ENCODE measurements at regions not wholly inside any gene's neighbourhood (a gene's known extent, or its start where the extent isn't known, plus 50 kb on each side); places are given as distances from the start of the nearest gene placed in this dataset.

DNA sequence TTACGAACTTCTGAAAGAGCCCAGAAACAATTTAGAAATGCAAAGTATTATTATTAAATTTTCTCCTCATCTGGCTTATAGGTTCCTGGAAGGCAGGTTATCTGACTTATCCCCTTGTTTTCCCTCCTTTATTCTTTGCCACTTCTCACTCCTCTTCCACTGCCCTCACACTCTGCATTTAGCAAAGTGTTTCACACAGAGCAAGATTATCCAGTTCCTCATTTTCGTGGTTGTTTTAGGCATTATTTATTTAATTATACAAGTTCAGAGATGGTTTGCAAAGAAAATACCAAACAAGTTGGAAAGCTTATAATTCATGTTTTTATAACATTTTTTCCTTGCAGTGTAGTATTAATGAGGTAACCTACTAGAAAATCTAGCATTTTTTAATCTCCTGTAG is 544.9 kb downstream of the NSUN3 start:
- no peaks in the 10 kb centered on the region for H3K9me3 Mint-ChIP-seq (ENCODE audit: unreplicated experiment)
- peaks cover 2% of the 10 kb centered on the region for H3K27me3 Mint-ChIP-seq (ENCODE audit: low read depth, unreplicated experiment)

DNA sequence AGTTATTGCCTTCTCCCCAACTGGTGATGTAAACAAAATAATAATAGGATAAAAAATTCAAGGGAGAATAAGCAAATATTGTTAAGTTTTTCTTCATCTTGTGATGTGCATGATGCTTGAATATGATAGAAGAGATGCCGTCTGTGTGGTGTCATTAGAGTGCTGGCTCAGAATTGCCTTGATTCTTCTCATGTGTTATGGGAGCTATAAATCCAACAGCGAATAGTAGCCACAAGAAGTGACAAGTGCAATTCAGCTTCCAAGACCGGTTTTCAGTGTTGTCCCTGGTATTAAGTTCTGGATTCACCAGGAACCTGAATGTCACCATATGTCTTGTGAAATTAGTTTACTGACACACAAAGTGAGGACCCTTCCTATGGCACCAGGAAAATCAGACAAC is 547.0 kb downstream of the NSUN3 start:
- no peak overlapping the region for H3K4me2 ChIP-seq (ENCODE audit: low read length)
- no peak overlapping the region for H3K4me3 Mint-ChIP-seq (ENCODE audit: unreplicated experiment)
- no peak overlapping the region for H3K27ac ChIP-seq (ENCODE audit: low read depth, low read length)
- H3K4me1 ChIP-seq (ENCODE audit: insufficient read depth, low read length), result peaks cover 2% of the 10 kb centered on the region
- H3K27ac Mint-ChIP-seq (ENCODE audit: unreplicated experiment), result no peak overlapping the region
- no peaks in the 10 kb centered on the region for H3K9me3 ChIP-seq (ENCODE audit: insufficient read depth, low read depth, low read length)
- no peaks in the 10 kb centered on the region for H3K79me2 ChIP-seq (ENCODE audit: insufficient read depth, low read length)
- H3K9me3 Mint-ChIP-seq (ENCODE audit: unreplicated experiment), result no peaks in the 10 kb centered on the region
- peaks cover 2% of the 10 kb centered on the region for H3K27me3 Mint-ChIP-seq (ENCODE audit: low read depth, unreplicated experiment)
- no peaks in the 10 kb centered on the region for H4K20me1 ChIP-seq (ENCODE audit: insufficient read depth, low read length)
- TF ChIP-seq EZH2 (IDR thresholded peaks at IDR 0.05; ENCODE audit: insufficient read depth, low read length), result no peak
- TF ChIP-seq, protein P1, sequence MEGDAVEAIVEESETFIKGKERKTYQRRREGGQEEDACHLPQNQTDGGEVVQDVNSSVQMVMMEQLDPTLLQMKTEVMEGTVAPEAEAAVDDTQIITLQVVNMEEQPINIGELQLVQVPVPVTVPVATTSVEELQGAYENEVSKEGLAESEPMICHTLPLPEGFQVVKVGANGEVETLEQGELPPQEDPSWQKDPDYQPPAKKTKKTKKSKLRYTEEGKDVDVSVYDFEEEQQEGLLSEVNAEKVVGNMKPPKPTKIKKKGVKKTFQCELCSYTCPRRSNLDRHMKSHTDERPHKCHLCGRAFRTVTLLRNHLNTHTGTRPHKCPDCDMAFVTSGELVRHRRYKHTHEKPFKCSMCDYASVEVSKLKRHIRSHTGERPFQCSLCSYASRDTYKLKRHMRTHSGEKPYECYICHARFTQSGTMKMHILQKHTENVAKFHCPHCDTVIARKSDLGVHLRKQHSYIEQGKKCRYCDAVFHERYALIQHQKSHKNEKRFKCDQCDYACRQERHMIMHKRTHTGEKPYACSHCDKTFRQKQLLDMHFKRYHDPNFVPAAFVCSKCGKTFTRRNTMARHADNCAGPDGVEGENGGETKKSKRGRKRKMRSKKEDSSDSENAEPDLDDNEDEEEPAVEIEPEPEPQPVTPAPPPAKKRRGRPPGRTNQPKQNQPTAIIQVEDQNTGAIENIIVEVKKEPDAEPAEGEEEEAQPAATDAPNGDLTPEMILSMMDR (IDR thresholded peaks at IDR 0.05; ENCODE audit: insufficient read depth, low read depth, low read length), result no peak
- H3K4me3 ChIP-seq (ENCODE audit: insufficient read depth, low read depth, low read length), result no peak overlapping the region
- DNase-seq (ENCODE audit: low read depth), result no peak
- H3K4me1 Mint-ChIP-seq (ENCODE audit: low read depth, unreplicated experiment), result no peaks in the 10 kb centered on the region
- no peak for FAIRE-seq
- no peak overlapping the region for H2AFZ ChIP-seq (ENCODE audit: low read depth, low read length)
- no peaks in the 10 kb centered on the region for H3K36me3 ChIP-seq (ENCODE audit: insufficient read depth, low read length)
- no peaks in the 10 kb centered on the region for H3K36me3 Mint-ChIP-seq (ENCODE audit: low read depth, unreplicated experiment)
- H3K9ac ChIP-seq (ENCODE audit: low read length), result no peak overlapping the region
- no peaks in the 10 kb centered on the region for H3K27me3 ChIP-seq (ENCODE audit: insufficient read depth, low read length)

More for the DNA sequence above, 544.9 kb downstream of the NSUN3 start:
- H3K27ac ChIP-seq (ENCODE audit: low read depth, low read length), result no peak overlapping the region
- DNase-seq (ENCODE audit: low read depth), result no peak
- no peak overlapping the region for H2AFZ ChIP-seq (ENCODE audit: low read depth, low read length)
- H3K4me2 ChIP-seq (ENCODE audit: low read length), result no peak overlapping the region
- no peaks in the 10 kb centered on the region for H3K4me1 Mint-ChIP-seq (ENCODE audit: low read depth, unreplicated experiment)
- H3K4me1 ChIP-seq (ENCODE audit: insufficient read depth, low read length), result peaks cover under 1% of the 10 kb centered on the region
- no peak for TF ChIP-seq EZH2 (IDR thresholded peaks at IDR 0.05; ENCODE audit: insufficient read depth, low read length)
- TF ChIP-seq, protein P1 (IDR thresholded peaks at IDR 0.05; ENCODE audit: insufficient read depth, low read depth, low read length), result no peak
- FAIRE-seq, result no peak
- no peak overlapping the region for H3K9ac ChIP-seq (ENCODE audit: low read length)
- no peaks in the 10 kb centered on the region for H3K9me3 ChIP-seq (ENCODE audit: insufficient read depth, low read depth, low read length)
- no peaks in the 10 kb centered on the region for H3K36me3 Mint-ChIP-seq (ENCODE audit: low read depth, unreplicated experiment)
- no peak overlapping the region for H3K4me3 ChIP-seq (ENCODE audit: insufficient read depth, low read depth, low read length)
- no peaks in the 10 kb centered on the region for H3K27me3 ChIP-seq (ENCODE audit: insufficient read depth, low read length)
- H3K36me3 ChIP-seq (ENCODE audit: insufficient read depth, low read length), result no peaks in the 10 kb centered on the region
- H3K4me3 Mint-ChIP-seq (ENCODE audit: unreplicated experiment), result no peak overlapping the region
- H3K27ac Mint-ChIP-seq (ENCODE audit: unreplicated experiment), result no peak overlapping the region
- no peaks in the 10 kb centered on the region for H4K20me1 ChIP-seq (ENCODE audit: insufficient read depth, low read length)
- H3K79me2 ChIP-seq (ENCODE audit: insufficient read depth, low read length), result no peaks in the 10 kb centered on the region

DNA sequence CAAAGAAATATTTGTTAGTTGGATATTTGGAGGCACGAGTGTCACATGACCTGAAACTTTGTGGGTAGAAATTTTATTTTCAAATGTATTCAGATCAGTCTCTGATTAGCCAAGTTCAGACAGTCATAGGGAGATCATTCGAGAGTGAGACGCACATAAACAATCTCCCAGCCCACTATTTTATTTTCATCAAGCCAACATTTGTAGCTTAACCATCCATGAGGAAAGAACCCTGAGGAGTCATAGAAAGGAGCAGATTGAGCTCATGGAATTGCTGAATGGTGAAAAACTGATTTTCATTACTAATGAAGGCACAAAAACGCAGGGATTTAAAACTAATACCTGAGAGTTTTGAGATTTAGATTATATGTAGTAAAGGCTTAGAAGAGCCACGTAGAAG is 548.7 kb downstream of the NSUN3 start:
- TF ChIP-seq EZH2 (IDR thresholded peaks at IDR 0.05; ENCODE audit: insufficient read depth, low read length), result no peak
- TF ChIP-seq, protein P1 (IDR thresholded peaks at IDR 0.05; ENCODE audit: insufficient read depth, low read depth, low read length), result no peak
- Mint-ChIP-seq H3K4me3 (ENCODE audit: unreplicated experiment) (no peak overlapping the region), H3K4me1 (ENCODE audit: low read depth, unreplicated experiment) (no peaks in the 10 kb centered on the region), H3K36me3 (ENCODE audit: low read depth, unreplicated experiment) (no peaks in the 10 kb centered on the region), H3K27me3 (ENCODE audit: low read depth, unreplicated experiment) (peaks cover 2% of the 10 kb centered on the region), H3K9me3 (ENCODE audit: unreplicated experiment) (no peaks in the 10 kb centered on the region), H3K27ac (ENCODE audit: unreplicated experiment) (no peak overlapping the region)
- Histone ChIP-seq H3K4me2 (ENCODE audit: low read length) (no peak overlapping the region), H3K27ac (ENCODE audit: low read depth, low read length) (no peak overlapping the region), H3K9ac (ENCODE audit: low read length) (no peak overlapping the region), H3K79me2 (ENCODE audit: insufficient read depth, low read length) (no peaks in the 10 kb centered on the region), H3K9me3 (ENCODE audit: insufficient read depth, low read depth, low read length) (no peaks in the 10 kb centered on the region), H2AFZ (ENCODE audit: low read depth, low read length) (no peak overlapping the region), H4K20me1 (ENCODE audit: insufficient read depth, low read length) (no peaks in the 10 kb centered on the region), H3K36me3 (ENCODE audit: insufficient read depth, low read length) (no peaks in the 10 kb centered on the region), H3K4me3 (ENCODE audit: insufficient read depth, low read depth, low read length) (no peak overlapping the region), H3K4me1 (ENCODE audit: insufficient read depth, low read length) (peaks cover 2% of the 10 kb centered on the region), H3K27me3 (ENCODE audit: insufficient read depth, low read length) (no peaks in the 10 kb centered on the region)
- no peak for FAIRE-seq
- no peak for DNase-seq (ENCODE audit: low read depth)

Data from astrocyte (in vitro differentiated cells and primary cell).